Suprapubic skin (tissue), 4 donors: ENCODE measurements at regions not wholly inside any gene's neighbourhood (a gene's known extent, or its start where the extent isn't known, plus 50 kb on each side); places are given as distances from the start of the nearest gene placed in this dataset.

Experiments used
- DNase-seq, 2 donors: peaks; one replicate each; pipeline ENCODE4 v3.0.0-alpha.2; 2019; ENCODE audit warnings: low spot score in 2 of 2
- H3K27ac ChIP-seq: fragments of 200-600 bp; sonication (generic); one replicate; pipeline ENCODE4 v1.5.1; 2019
- H3K27me3 ChIP-seq: fragments of 200-600 bp; sonication (generic); one replicate; pipeline ENCODE4 v1.5.1; 2019
- H3K36me3 ChIP-seq: fragments of 200-600 bp; sonication (generic); one replicate; pipeline ENCODE4 v1.5.1; 2019
- H3K4me1 ChIP-seq: fragments of 200-600 bp; sonication (generic); one replicate; pipeline ENCODE4 v1.5.1; 2019
- H3K4me3 ChIP-seq: fragments of 200-600 bp; sonication (generic); one replicate; pipeline ENCODE4 v1.5.1; 2019; ENCODE audit warnings: mild to moderate bottlenecking
- H3K9me3 ChIP-seq: fragments of 200-600 bp; sonication (generic); one replicate; pipeline ENCODE4 v1.5.1; 2019
- EP300 ChIP-seq: sonication (generic); formaldehyde crosslinking; IDR thresholded peaks from one replicate; pipeline ENCODE4 v1.6.1; 2017; ENCODE audit warnings: antibody characterized with exemption
- POLR2A ChIP-seq, 2 donors: fragments of 450-650 bp; IDR thresholded peaks; one replicate each; pipeline ENCODE4 v1.6.1; 2017; ENCODE audit warnings: antibody characterized with exemption in 2 of 2, mild to moderate bottlenecking in 2 of 2, moderate library complexity in 2 of 2
- POLR2AphosphoS5 ChIP-seq, 3 donors: sonication (generic); formaldehyde crosslinking; IDR thresholded peaks; one replicate each; pipeline ENCODE4 v1.6.1; 2017; ENCODE audit warnings: antibody characterized with exemption in 3 of 3
- WGBS: methylation state at CpG from one replicate; pipeline ENCODE4 v1.1.5; 2018; 5-methylcytosine and 5-hydroxymethylcytosine counted together
- TF ChIP-seq, protein P1 (sequence below), 2 donors: fragments of 200-600 bp in 1 of 2; fragments of 450-650 bp in 1 of 2; sonication (generic) in 1 of 2; IDR thresholded peaks; one replicate each; pipeline ENCODE4 v1.5.1; 2016 to 2019; ENCODE audit warnings: antibody characterized with exemption in 2 of 2, mild to moderate bottlenecking in 1 of 2, moderate library complexity in 1 of 2

DNA sequence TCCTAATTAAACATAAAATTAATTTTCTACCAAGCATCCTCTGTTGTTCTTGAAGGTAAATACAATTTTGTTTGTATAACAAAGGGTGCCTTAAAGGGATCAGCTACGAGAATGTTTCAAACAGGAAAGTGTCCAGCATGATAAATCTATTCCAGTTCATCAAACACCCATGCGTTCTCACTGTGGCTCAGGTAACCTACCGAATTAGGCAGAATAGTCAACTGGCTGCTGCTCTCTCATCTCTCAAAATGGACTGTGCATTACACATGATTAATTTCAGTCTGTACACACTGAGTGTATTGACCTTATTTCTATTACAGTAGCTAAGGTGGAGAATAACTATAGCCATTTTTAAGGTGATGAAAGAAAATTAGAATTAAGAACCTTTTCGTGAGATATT lies 127.5 kb upstream of the RMST start:
- no peak overlapping the region for H3K4me3 ChIP-seq
- WGBS: 53% methylated on average over 4 of the region's 4 CpGs
- TF ChIP-seq, protein P1, sequence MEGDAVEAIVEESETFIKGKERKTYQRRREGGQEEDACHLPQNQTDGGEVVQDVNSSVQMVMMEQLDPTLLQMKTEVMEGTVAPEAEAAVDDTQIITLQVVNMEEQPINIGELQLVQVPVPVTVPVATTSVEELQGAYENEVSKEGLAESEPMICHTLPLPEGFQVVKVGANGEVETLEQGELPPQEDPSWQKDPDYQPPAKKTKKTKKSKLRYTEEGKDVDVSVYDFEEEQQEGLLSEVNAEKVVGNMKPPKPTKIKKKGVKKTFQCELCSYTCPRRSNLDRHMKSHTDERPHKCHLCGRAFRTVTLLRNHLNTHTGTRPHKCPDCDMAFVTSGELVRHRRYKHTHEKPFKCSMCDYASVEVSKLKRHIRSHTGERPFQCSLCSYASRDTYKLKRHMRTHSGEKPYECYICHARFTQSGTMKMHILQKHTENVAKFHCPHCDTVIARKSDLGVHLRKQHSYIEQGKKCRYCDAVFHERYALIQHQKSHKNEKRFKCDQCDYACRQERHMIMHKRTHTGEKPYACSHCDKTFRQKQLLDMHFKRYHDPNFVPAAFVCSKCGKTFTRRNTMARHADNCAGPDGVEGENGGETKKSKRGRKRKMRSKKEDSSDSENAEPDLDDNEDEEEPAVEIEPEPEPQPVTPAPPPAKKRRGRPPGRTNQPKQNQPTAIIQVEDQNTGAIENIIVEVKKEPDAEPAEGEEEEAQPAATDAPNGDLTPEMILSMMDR (IDR thresholded peaks at IDR 0.05): no peak
- TF ChIP-seq POLR2A (IDR thresholded peaks at IDR 0.05) (no peak), EP300 (no peak), POLR2AphosphoS5 (IDR thresholded peaks at IDR 0.05) (no peak)
- no peak overlapping the region for H3K27ac ChIP-seq
- DNase-seq: no peak
- no peaks in the 10 kb centered on the region for H3K27me3 ChIP-seq
- no peaks in the 10 kb centered on the region for H3K36me3 ChIP-seq
- no peaks in the 10 kb centered on the region for H3K9me3 ChIP-seq
- no peaks in the 10 kb centered on the region for H3K4me1 ChIP-seq

DNA sequence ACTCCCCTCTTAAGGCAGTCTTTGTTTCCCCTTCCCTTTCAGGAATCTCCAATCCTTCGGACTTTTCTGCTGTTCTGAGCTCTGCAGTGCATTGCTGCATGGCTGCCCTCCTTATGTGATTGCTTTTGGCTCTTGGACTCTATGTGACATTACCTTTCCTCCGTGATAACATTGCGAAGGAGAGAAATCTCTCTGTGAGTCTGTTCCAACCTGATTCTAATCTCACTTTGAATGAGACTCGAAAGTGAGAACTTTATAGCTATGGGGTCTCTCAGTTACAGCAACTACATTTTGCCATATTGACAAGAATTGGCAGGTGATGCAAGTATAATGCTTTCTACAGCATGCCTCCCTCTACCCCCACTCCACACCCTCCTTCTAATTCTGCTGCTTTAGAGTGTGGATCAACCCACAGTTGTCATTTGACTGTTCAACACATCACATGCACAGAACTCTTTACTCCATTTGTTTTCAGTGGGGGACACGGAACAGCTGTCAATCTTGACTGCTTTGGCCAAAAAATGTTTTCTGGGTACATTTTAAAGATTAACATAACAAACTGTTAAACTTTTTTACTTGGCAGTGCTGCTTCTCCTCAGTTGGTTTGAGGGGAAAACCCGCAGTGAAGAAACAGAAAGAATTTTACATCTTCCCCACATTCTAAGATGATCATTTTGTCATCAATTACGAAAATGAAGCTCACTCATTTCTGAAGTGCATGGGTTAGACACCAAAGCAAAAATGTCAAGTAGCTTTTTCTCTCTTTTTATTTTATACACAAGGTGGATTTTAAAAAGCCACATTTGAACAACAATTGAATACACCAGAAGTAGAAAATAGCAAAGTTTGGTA lies 125.5 kb upstream of the RMST start:
- Histone ChIP-seq H3K4me3 (no peak overlapping the region), H3K9me3 (no peaks in the 10 kb centered on the region), H3K36me3 (no peaks in the 10 kb centered on the region), H3K27ac (no peak overlapping the region), H3K27me3 (no peaks in the 10 kb centered on the region), H3K4me1 (no peaks in the 10 kb centered on the region)
- DNase-seq: no peak
- TF ChIP-seq, protein P1 (IDR thresholded peaks at IDR 0.05): no peak
- no peak for TF ChIP-seq EP300
- TF ChIP-seq POLR2AphosphoS5 (IDR thresholded peaks at IDR 0.05): no peak
- no peak for TF ChIP-seq POLR2A (IDR thresholded peaks at IDR 0.05)
- 76% methylated on average over 7 of the region's 7 CpGs for WGBS

DNA sequence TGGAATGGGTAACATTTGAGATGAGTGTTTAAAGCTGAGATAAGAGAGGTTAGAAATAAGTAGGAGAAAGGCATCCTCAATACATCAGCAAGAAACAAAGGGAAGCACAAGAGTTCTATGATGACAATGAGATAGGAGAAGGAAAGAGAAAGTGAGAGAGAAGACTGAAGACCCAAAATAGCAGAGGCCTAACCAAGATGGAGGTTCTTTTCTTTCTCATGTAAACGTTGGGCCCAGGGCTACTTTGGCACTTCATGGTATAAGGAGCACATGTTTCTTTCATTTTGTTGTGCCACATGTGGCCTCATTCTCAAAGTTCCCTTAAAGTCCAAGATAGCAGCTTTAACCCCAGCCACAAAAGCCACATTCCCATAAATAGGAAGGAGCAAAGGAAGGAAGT lies 120.5 kb upstream of the RMST start:
- no peaks in the 10 kb centered on the region for H3K9me3 ChIP-seq
- no peak for TF ChIP-seq EP300
- TF ChIP-seq POLR2A (IDR thresholded peaks at IDR 0.05): no peak
- TF ChIP-seq, protein P1 (IDR thresholded peaks at IDR 0.05): no peak
- TF ChIP-seq POLR2AphosphoS5 (IDR thresholded peaks at IDR 0.05): no peak
- H3K4me3 ChIP-seq: no peak overlapping the region
- no peak overlapping the region for H3K27ac ChIP-seq
- no peaks in the 10 kb centered on the region for H3K27me3 ChIP-seq
- no peaks in the 10 kb centered on the region for H3K4me1 ChIP-seq
- no peak for DNase-seq
- H3K36me3 ChIP-seq: no peaks in the 10 kb centered on the region
- WGBS: 54% methylated on average over 1 of the region's 1 CpG

DNA sequence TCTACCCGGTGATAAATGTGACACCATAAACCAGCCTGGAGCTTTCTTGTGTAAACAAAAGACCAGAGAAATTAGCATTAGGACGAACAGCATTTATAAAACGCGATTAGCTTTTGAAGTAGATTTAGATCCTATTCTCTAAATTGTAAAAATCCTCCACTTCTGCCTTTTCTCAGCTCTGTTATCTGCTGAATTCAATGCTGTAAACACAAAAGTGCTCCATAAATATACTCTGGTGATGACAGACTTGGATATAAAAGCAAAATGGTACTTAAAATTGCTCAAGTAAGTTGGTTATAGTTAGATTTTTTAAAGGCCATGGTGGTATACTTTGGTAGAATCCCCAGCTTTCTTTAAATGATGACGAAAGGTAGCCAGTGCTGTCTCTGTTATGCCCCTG lies 114.6 kb upstream of the RMST start:
- Histone ChIP-seq H3K4me3 (no peak overlapping the region), H3K36me3 (no peaks in the 10 kb centered on the region), H3K27me3 (no peaks in the 10 kb centered on the region), H3K9me3 (no peaks in the 10 kb centered on the region), H3K4me1 (no peaks in the 10 kb centered on the region), H3K27ac (no peak overlapping the region)
- DNase-seq: no peak
- TF ChIP-seq POLR2AphosphoS5 (IDR thresholded peaks at IDR 0.05) (no peak), POLR2A (IDR thresholded peaks at IDR 0.05) (no peak), EP300 (no peak)
- TF ChIP-seq, protein P1 (IDR thresholded peaks at IDR 0.05): no peak
- 69% methylated on average over 5 of the region's 5 CpGs for WGBS

DNA sequence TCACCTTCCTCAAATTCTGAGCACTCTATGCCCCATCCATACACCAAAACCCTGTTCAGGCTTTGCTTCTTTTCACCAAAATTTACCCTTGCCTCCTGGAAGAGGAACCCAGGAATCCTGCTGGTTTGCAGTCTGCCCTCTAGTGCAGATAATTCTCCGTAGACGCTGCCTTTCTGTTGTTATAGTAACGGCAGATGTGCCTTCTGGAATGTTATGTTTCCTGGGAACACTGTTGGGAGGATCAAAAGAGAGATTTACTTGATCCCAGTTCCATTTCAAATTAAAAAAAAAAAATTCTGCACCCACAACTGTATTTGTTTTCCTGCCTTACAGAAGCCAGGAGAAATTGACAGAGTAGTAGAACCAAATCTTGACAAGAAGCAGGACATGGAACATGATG lies 104.2 kb upstream of the RMST start:
- DNase-seq: no peak
- Histone ChIP-seq H3K36me3 (no peaks in the 10 kb centered on the region), H3K4me3 (no peak overlapping the region), H3K27me3 (no peaks in the 10 kb centered on the region), H3K9me3 (no peaks in the 10 kb centered on the region), H3K27ac (no peak overlapping the region), H3K4me1 (no peaks in the 10 kb centered on the region)
- no peak for TF ChIP-seq POLR2A (IDR thresholded peaks at IDR 0.05)
- 23% methylated on average over 3 of the region's 3 CpGs for WGBS
